ENCODE measurements at regions not wholly inside any gene's neighbourhood (a gene's known extent, or its start where the extent isn't known, plus 50 kb on each side); places are given as distances from the start of the nearest gene placed in this dataset.

- no peak overlapping the region for H3K27ac Mint-ChIP-seq
- no peaks in the 10 kb centered on the region for H3K9me3 Mint-ChIP-seq
- H3K36me3 Mint-ChIP-seq, result no peaks in the 10 kb centered on the region
- no peaks in the 10 kb centered on the region for H3K27me3 Mint-ChIP-seq (ENCODE audit: low read depth)
- DNase-seq (ENCODE audit: low spot score in 2 of 2, unreplicated experiment in 2 of 2), result no peak
- no peak overlapping the region for H3K4me3 Mint-ChIP-seq
- TF ChIP-seq CTCF (IDR thresholded peaks at IDR 0.05; ENCODE audit: unreplicated experiment), result no peak
- no peaks in the 10 kb centered on the region for H3K4me1 Mint-ChIP-seq
These were observed 365.5 kb downstream of the CXXC4 start for GRCh38 chr4:104129243-104129642.

GRCh38 chr4:104128850-104129213, 365.9 kb downstream of the CXXC4 start:
- Mint-ChIP-seq H3K27me3 (ENCODE audit: low read depth) (no peaks in the 10 kb centered on the region), H3K27ac (no peak overlapping the region), H3K4me3 (no peak overlapping the region), H3K9me3 (no peaks in the 10 kb centered on the region), H3K4me1 (no peaks in the 10 kb centered on the region), H3K36me3 (no peaks in the 10 kb centered on the region)
- no peak for TF ChIP-seq CTCF (IDR thresholded peaks at IDR 0.05; ENCODE audit: unreplicated experiment)
- DNase-seq (ENCODE audit: low spot score in 2 of 2, unreplicated experiment in 2 of 2), result no peak

GRCh38 chr4:104128031-104128849, 366.5 kb downstream of the CXXC4 start:
- Mint-ChIP-seq H3K9me3 (no peaks in the 10 kb centered on the region), H3K4me1 (no peaks in the 10 kb centered on the region), H3K36me3 (no peaks in the 10 kb centered on the region), H3K27ac (no peak overlapping the region), H3K27me3 (ENCODE audit: low read depth) (no peaks in the 10 kb centered on the region), H3K4me3 (no peak overlapping the region)
- no peak for TF ChIP-seq CTCF (IDR thresholded peaks at IDR 0.05; ENCODE audit: unreplicated experiment)
- DNase-seq (ENCODE audit: low spot score in 2 of 2, unreplicated experiment in 2 of 2), result no peak

- Mint-ChIP-seq H3K9me3 (no peaks in the 10 kb centered on the region), H3K4me1 (no peaks in the 10 kb centered on the region)
These were observed 371.7 kb downstream of the CXXC4 start for GRCh38 chr4:104123021-104123420.

GRCh38 chr4:104117776-104118175, 376.9 kb downstream of the CXXC4 start:
- no peak for DNase-seq (ENCODE audit: low spot score in 2 of 2, unreplicated experiment in 2 of 2)
- no peaks in the 10 kb centered on the region for H3K4me1 Mint-ChIP-seq
- H3K27ac Mint-ChIP-seq, result no peak overlapping the region
- peaks cover 28% of the 10 kb centered on the region for H3K9me3 Mint-ChIP-seq
- no peaks in the 10 kb centered on the region for H3K27me3 Mint-ChIP-seq (ENCODE audit: low read depth)
- H3K4me3 Mint-ChIP-seq, result no peak overlapping the region
- no peak for TF ChIP-seq CTCF (IDR thresholded peaks at IDR 0.05; ENCODE audit: unreplicated experiment)
- H3K36me3 Mint-ChIP-seq, result no peaks in the 10 kb centered on the region

More at GRCh38 chr4:104123021-104123420, 371.7 kb downstream of the CXXC4 start:
- no peak for TF ChIP-seq CTCF (IDR thresholded peaks at IDR 0.05; ENCODE audit: unreplicated experiment)
- H3K36me3 Mint-ChIP-seq, result no peaks in the 10 kb centered on the region
- no peak overlapping the region for H3K4me3 Mint-ChIP-seq
- DNase-seq (ENCODE audit: low spot score in 2 of 2, unreplicated experiment in 2 of 2), result no peak
- H3K27ac Mint-ChIP-seq, result no peak overlapping the region
- no peaks in the 10 kb centered on the region for H3K27me3 Mint-ChIP-seq (ENCODE audit: low read depth)
